Fibroblast of gingiva (primary cell): ENCODE measurements at regions not wholly inside any gene's neighbourhood (a gene's known extent, or its start where the extent isn't known, plus 50 kb on each side); places are given as distances from the start of the nearest gene placed in this dataset.

Experiments
- DNase-seq: peaks from one replicate; pipeline ENCODE4 v3.0.0-alpha.2; 2011; ENCODE audit warnings: low read depth

- DNase-seq: no peak
Observed at GRCh38 chr2:20560011-20560410, 90.9 kb downstream of the HS1BP3 start.

- DNase-seq: no peak
Observed at GRCh38 chr2:20560891-20561636, 89.8 kb downstream of the HS1BP3 start.

GRCh38 chr2:20561637-20562454, 89.1 kb downstream of the HS1BP3 start:
- peak; percentile 48 for DNase-seq

- no peak for DNase-seq
Observed at GRCh38 chr2:20562540-20563225, 88.2 kb downstream of the HS1BP3 start.

- DNase-seq: no peak
Observed at GRCh38 chr2:20563251-20563650, 87.6 kb downstream of the HS1BP3 start.

GRCh38 chr2:20563833-20564232, 87.1 kb downstream of the HS1BP3 start:
- no peak for DNase-seq

GRCh38 chr2:20565101-20565622, 85.7 kb downstream of the HS1BP3 start:
- DNase-seq: no peak

GRCh38 chr2:20565623-20566236, 85.2 kb downstream of the HS1BP3 start:
- DNase-seq: no peak

GRCh38 chr2:20566331-20566730, 84.6 kb downstream of the HS1BP3 start:
- DNase-seq: no peak

GRCh38 chr2:20567159-20567925, 83.6 kb downstream of the HS1BP3 start:
- DNase-seq: no peak
